Fibroblast of lung (primary cell): ENCODE measurements at regions not wholly inside any gene's neighbourhood (a gene's known extent, or its start where the extent isn't known, plus 50 kb on each side); places are given as distances from the start of the nearest gene placed in this dataset.

Experiments used
- CTCF ChIP-seq, 2 donors: IDR thresholded peaks in 1 of 2; conservative IDR thresholded peaks in 1 of 2; 1 replicate in 1 of 2; 2 replicates in 1 of 2; pipeline ENCODE4 v1.5.1; 2011 to 2012; ENCODE audit warnings: low read length in 2 of 2, control low read depth in 1 of 2, inconsistent platforms in 1 of 2, low read depth in 1 of 2, mild to moderate bottlenecking in 1 of 2
- EZH2 ChIP-seq: IDR thresholded peaks from 2 replicates; pipeline ENCODE4 v1.5.1; 2012; ENCODE audit warnings: low read length, control low read depth, mild to moderate bottlenecking; ENCODE audit errors: missing control alignments

- TF ChIP-seq CTCF (conservative IDR thresholded peaks at IDR 0.05 in 1 of 2, IDR thresholded peaks at IDR 0.05 in 1 of 2; ENCODE audit: low read depth in 1 of 2, low read length in 2 of 2) (no peak), EZH2 (no peak)
Measured at GRCh38 chr5:89883967-89884366, 525.6 kb downstream of the CETN3 start.
